ENCODE measurements at regions not wholly inside any gene's neighbourhood (a gene's known extent, or its start where the extent isn't known, plus 50 kb on each side); places are given as distances from the start of the nearest gene placed in this dataset.

GRCh38 chr2:5841126-5841525 lies 148.9 kb downstream of the SOX11 start:
- DNase-seq (ENCODE audit: low read depth in 2 of 2): no peak

- no peak for DNase-seq (ENCODE audit: low read depth in 2 of 2)
Measured at GRCh38 chr2:5842326-5842725, 150.1 kb downstream of the SOX11 start.

GRCh38 chr2:5845798-5846330 lies 153.7 kb downstream of the SOX11 start:
- DNase-seq (ENCODE audit: low read depth in 2 of 2): no peak

GRCh38 chr2:5846881-5847280 lies 154.7 kb downstream of the SOX11 start:
- peak; percentile 82 to 85 for DNase-seq (ENCODE audit: low read depth in 2 of 2)

GRCh38 chr2:5849562-5849961 lies 157.4 kb downstream of the SOX11 start:
- DNase-seq (ENCODE audit: low read depth in 2 of 2): no peak

- DNase-seq (ENCODE audit: low read depth in 2 of 2): peak; percentile 53 to 62
Measured at GRCh38 chr2:5851410-5851809, 159.2 kb downstream of the SOX11 start.

GRCh38 chr2:5854797-5855196 lies 162.6 kb downstream of the SOX11 start:
- DNase-seq (ENCODE audit: low read depth in 2 of 2): no peak

- no peak for DNase-seq (ENCODE audit: low read depth in 2 of 2)
Measured at GRCh38 chr2:5867056-5867455, 174.9 kb downstream of the SOX11 start.

- no peak for DNase-seq (ENCODE audit: low read depth in 2 of 2)
Measured at GRCh38 chr2:5868931-5869330, 176.7 kb downstream of the SOX11 start.

- no peak for DNase-seq (ENCODE audit: low read depth in 2 of 2)
Measured at GRCh38 chr2:5869936-5870335, 177.8 kb downstream of the SOX11 start.

GRCh38 chr2:5877360-5877759 lies 185.2 kb downstream of the SOX11 start:
- DNase-seq (ENCODE audit: low read depth in 2 of 2): peak; percentile 23 to 26

GRCh38 chr2:5885451-5886173 lies 193.4 kb downstream of the SOX11 start:
- no peak for DNase-seq (ENCODE audit: low read depth in 2 of 2)

- no peak for DNase-seq (ENCODE audit: low read depth in 2 of 2)
Measured at GRCh38 chr2:5886462-5886861, 194.3 kb downstream of the SOX11 start.

- DNase-seq (ENCODE audit: low read depth in 2 of 2): no peak
Measured at GRCh38 chr2:5888126-5888525, 195.9 kb downstream of the SOX11 start.

GRCh38 chr2:5889519-5889918 lies 197.3 kb downstream of the SOX11 start:
- DNase-seq (ENCODE audit: low read depth in 2 of 2): no peak

GRCh38 chr2:5894355-5894754 lies 202.2 kb downstream of the SOX11 start:
- DNase-seq (ENCODE audit: low read depth in 2 of 2): no peak

GRCh38 chr2:5895284-5895683 lies 203.1 kb downstream of the SOX11 start:
- DNase-seq (ENCODE audit: low read depth in 2 of 2): no peak

- DNase-seq (ENCODE audit: low read depth in 2 of 2): no peak
Measured at GRCh38 chr2:5897249-5897648, 205.1 kb downstream of the SOX11 start.

GRCh38 chr2:5898667-5899066 lies 206.5 kb downstream of the SOX11 start:
- DNase-seq (ENCODE audit: low read depth in 2 of 2): no peak

GRCh38 chr2:5905661-5906060 lies 213.5 kb downstream of the SOX11 start:
- DNase-seq (ENCODE audit: low read depth in 2 of 2): no peak

- peak; percentile 45 to 62 for DNase-seq (ENCODE audit: low read depth in 2 of 2)
Measured at GRCh38 chr2:5908071-5908470, 215.9 kb downstream of the SOX11 start.

- peak; percentile 83 to 88 for DNase-seq (ENCODE audit: low read depth in 2 of 2)
Measured at GRCh38 chr2:5911718-5912117, 219.5 kb downstream of the SOX11 start.

- no peak for DNase-seq (ENCODE audit: low read depth in 2 of 2)
Measured at GRCh38 chr2:5913711-5914395, 221.7 kb downstream of the SOX11 start.
